Cardiac fibroblast (primary cell): ENCODE measurements at regions not wholly inside any gene's neighbourhood (a gene's known extent, or its start where the extent isn't known, plus 50 kb on each side); places are given as distances from the start of the nearest gene placed in this dataset.

ENCODE experiments used
- DNase-seq, 2 donors: peaks; one replicate each; pipeline versions ENCODE4 v3.0.0 to v3.0.0-alpha.2; 2010; ENCODE audit warnings: low read depth in 2 of 2
- H3K4me3 ChIP-seq, 2 donors: replicated peaks in 1 of 2; 1 replicate in 1 of 2; 2 replicates in 1 of 2; pipeline ENCODE4 v1.5.1; 2011; ENCODE audit warnings: low read depth in 2 of 2, low read length in 2 of 2, mild to moderate bottlenecking in 2 of 2, moderate library complexity in 1 of 2
- CTCF ChIP-seq: IDR thresholded peaks from one replicate; pipeline ENCODE4 v1.5.1; 2011; ENCODE audit warnings: low read depth, mild to moderate bottlenecking, low read length, inconsistent platforms

DNA sequence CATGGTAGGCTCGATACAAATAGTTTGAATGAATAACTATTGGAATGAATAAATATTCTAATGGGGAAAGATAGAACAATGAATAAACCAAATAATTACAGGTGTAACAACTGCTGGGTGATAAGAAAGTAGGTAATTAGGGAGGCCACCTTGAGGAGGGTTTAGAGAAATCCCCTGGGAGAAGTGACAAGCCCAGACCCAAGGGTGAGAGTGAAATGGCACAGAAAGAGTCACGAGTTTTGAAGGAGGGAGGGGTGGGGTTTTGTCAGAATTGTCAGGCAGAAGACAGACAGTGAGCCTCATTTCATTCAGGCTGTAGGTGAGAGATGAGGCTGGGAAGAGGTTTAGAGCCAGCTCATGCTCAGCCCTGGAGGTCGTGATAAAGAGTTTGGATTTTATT lies 71.6 kb upstream of the L3MBTL4 start:
- no peak for TF ChIP-seq CTCF
- no peak for DNase-seq
- no peak overlapping the region for H3K4me3 ChIP-seq

GRCh38 chr18:6486764-6487426 lies 72.2 kb upstream of the L3MBTL4 start:
- TF ChIP-seq CTCF, result no peak
- DNase-seq, result no peak
- no peak overlapping the region for H3K4me3 ChIP-seq

DNA sequence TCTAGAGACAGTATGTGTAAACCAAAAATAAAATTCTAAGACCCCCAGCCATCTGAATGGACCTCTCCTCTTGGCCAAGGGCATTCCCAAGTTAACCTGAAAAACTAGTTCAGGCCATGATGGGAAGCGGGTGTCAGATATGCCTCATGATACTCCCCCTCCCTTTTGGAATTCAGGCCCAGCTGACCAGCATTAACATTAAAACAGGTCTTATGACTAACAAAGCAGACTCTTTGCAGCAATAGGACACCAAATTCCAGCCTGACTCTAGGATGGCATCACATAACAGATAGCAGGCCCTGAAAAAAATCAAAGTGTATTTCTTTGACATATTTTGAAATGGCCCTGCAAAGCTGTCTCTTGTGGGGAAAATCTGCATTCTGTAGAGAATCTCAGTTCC lies 73.3 kb upstream of the L3MBTL4 start:
- no peak for DNase-seq
- no peak for TF ChIP-seq CTCF
- no peak overlapping the region for H3K4me3 ChIP-seq

DNA sequence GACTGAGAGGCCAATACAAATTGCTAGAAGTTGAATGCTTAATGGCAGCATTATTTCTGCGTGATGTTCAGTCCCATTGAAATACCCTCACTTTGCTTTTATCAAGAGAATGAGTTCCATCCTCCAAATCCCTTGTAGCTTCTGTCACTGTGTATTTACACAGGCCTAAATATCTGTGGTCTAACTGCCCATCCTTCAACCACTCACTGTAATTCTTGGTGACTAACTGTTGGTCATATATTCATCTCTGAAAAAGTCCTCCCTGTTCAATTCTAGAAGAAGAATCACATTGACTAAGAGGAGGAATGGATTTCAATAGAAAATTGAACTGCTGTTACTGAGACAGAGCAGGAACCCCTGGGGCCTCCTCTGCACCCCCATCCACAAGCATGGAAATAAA lies 74.2 kb upstream of the L3MBTL4 start:
- no peak overlapping the region for H3K4me3 ChIP-seq
- no peak for TF ChIP-seq CTCF
- DNase-seq, result no peak

GRCh38 chr18:6489977-6490376 lies 75.3 kb upstream of the L3MBTL4 start:
- H3K4me3 ChIP-seq, result no peak overlapping the region
- no peak for DNase-seq
- TF ChIP-seq CTCF, result no peak

- no peak overlapping the region for H3K4me3 ChIP-seq
- no peak for TF ChIP-seq CTCF
- DNase-seq, result no peak
These were observed 78.5 kb upstream of the L3MBTL4 start for GRCh38 chr18:6493194-6493593.

- no peak for DNase-seq
- no peak overlapping the region for H3K4me3 ChIP-seq
- no peak for TF ChIP-seq CTCF
These were observed 80.8 kb upstream of the L3MBTL4 start for GRCh38 chr18:6495536-6495935.
